Peyer's patch (tissue), 4 donors: ENCODE measurements at regions not wholly inside any gene's neighbourhood (a gene's known extent, or its start where the extent isn't known, plus 50 kb on each side); places are given as distances from the start of the nearest gene placed in this dataset.

ENCODE experiments used
- DNase-seq, 3 donors: peaks; one replicate each; pipeline ENCODE4 v3.0.0-alpha.2; 2017 to 2019
- H3K27ac ChIP-seq, 4 donors: fragments of 200-600 bp; sonication (generic); one replicate each; pipeline ENCODE4 v1.5.1; 2016 to 2019
- H3K27me3 ChIP-seq, 2 donors: fragments of 200-600 bp; sonication (generic); one replicate each; pipeline ENCODE4 v1.5.1; 2019
- H3K36me3 ChIP-seq, 3 donors: fragments of 200-600 bp; sonication (generic); one replicate each; pipeline ENCODE4 v1.5.1; 2016 to 2019
- H3K4me1 ChIP-seq, 4 donors: fragments of 200-600 bp; sonication (generic); one replicate each; pipeline ENCODE4 v1.5.1; 2016 to 2019
- H3K4me3 ChIP-seq, 4 donors: fragments of 200-600 bp; sonication (generic); 1 replicate in 3 of 4; 2 replicates in 1 of 4; pipeline ENCODE4 v1.5.1; 2016 to 2019; ENCODE audit warnings: mild to moderate bottlenecking in 1 of 4
- H3K9me3 ChIP-seq, 4 donors: fragments of 200-600 bp; sonication (generic); one replicate each; pipeline ENCODE4 v1.5.1; 2016 to 2019; ENCODE audit warnings: mild to moderate bottlenecking in 1 of 4
- CTCF ChIP-seq, 6 experiments: fragments of 450-650 bp in 4 of 6; fragments of 200-600 bp in 2 of 6; sonication (generic) in 1 of 6; IDR thresholded peaks; one replicate each; pipeline ENCODE4 v1.5.1; 2017 to 2019; ENCODE audit warnings: antibody characterized with exemption in 6 of 6, mild to moderate bottlenecking in 3 of 6, moderate library complexity in 1 of 6
- POLR2A ChIP-seq, 2 donors: fragments of 450-650 bp; IDR thresholded peaks; one replicate each; pipeline ENCODE4 v1.5.1; 2017; ENCODE audit warnings: antibody characterized with exemption in 2 of 2, mild to moderate bottlenecking in 2 of 2, moderate library complexity in 2 of 2

- DNase-seq = no peak
- Histone ChIP-seq H3K27me3 (no peaks in the 10 kb centered on the region), H3K27ac (no peak overlapping the region), H3K36me3 (no peaks in the 10 kb centered on the region), H3K4me1 (no peaks in the 10 kb centered on the region), H3K4me3 (no peak overlapping the region), H3K9me3 (no peaks in the 10 kb centered on the region)
- TF ChIP-seq CTCF (IDR thresholded peaks at IDR 0.05) = no peak
Observed at GRCh38 chr10:59560990-59561389, 148.7 kb downstream of the SLC16A9 start.

GRCh38 chr10:59560161-59560560 lies 149.5 kb downstream of the SLC16A9 start:
- no peak for DNase-seq
- H3K4me1 ChIP-seq = no peaks in the 10 kb centered on the region
- H3K4me3 ChIP-seq = no peak overlapping the region
- no peak overlapping the region for H3K27ac ChIP-seq
- no peaks in the 10 kb centered on the region for H3K9me3 ChIP-seq
- H3K27me3 ChIP-seq = no peaks in the 10 kb centered on the region
- no peaks in the 10 kb centered on the region for H3K36me3 ChIP-seq
- no peak for TF ChIP-seq POLR2A (IDR thresholded peaks at IDR 0.05)
- TF ChIP-seq CTCF (IDR thresholded peaks at IDR 0.05) = no peak

GRCh38 chr10:59558066-59558465 lies 151.6 kb downstream of the SLC16A9 start:
- TF ChIP-seq POLR2A (IDR thresholded peaks at IDR 0.05) (no peak), CTCF (IDR thresholded peaks at IDR 0.05) (no peak)
- Histone ChIP-seq H3K4me3 (no peak overlapping the region), H3K36me3 (no peaks in the 10 kb centered on the region), H3K27me3 (no peaks in the 10 kb centered on the region), H3K4me1 (no peaks in the 10 kb centered on the region), H3K9me3 (no peaks in the 10 kb centered on the region), H3K27ac (no peak overlapping the region)
- no peak for DNase-seq

- H3K27ac ChIP-seq = no peak overlapping the region
- TF ChIP-seq POLR2A (IDR thresholded peaks at IDR 0.05) = no peak
- TF ChIP-seq CTCF (IDR thresholded peaks at IDR 0.05) = no peak
- no peaks in the 10 kb centered on the region for H3K27me3 ChIP-seq
- H3K4me3 ChIP-seq = no peak overlapping the region
- H3K36me3 ChIP-seq = no peaks in the 10 kb centered on the region
- DNase-seq = no peak
- no peaks in the 10 kb centered on the region for H3K9me3 ChIP-seq
- H3K4me1 ChIP-seq = no peaks in the 10 kb centered on the region
Observed at GRCh38 chr10:59557642-59558041, 152.0 kb downstream of the SLC16A9 start.

GRCh38 chr10:59557052-59557451 lies 152.6 kb downstream of the SLC16A9 start:
- Histone ChIP-seq H3K36me3 (no peaks in the 10 kb centered on the region), H3K27me3 (no peaks in the 10 kb centered on the region), H3K4me1 (no peaks in the 10 kb centered on the region), H3K9me3 (no peaks in the 10 kb centered on the region), H3K27ac (no peak overlapping the region), H3K4me3 (no peak overlapping the region)
- DNase-seq = no peak
- no peak for TF ChIP-seq CTCF (IDR thresholded peaks at IDR 0.05)
- TF ChIP-seq POLR2A (IDR thresholded peaks at IDR 0.05) = no peak

GRCh38 chr10:59553162-59553900 lies 156.3 kb downstream of the SLC16A9 start:
- Histone ChIP-seq H3K36me3 (no peaks in the 10 kb centered on the region), H3K9me3 (no peaks in the 10 kb centered on the region), H3K27ac (no peak overlapping the region), H3K27me3 (no peaks in the 10 kb centered on the region), H3K4me1 (no peaks in the 10 kb centered on the region), H3K4me3 (no peak overlapping the region)
- TF ChIP-seq POLR2A (IDR thresholded peaks at IDR 0.05) (no peak), CTCF (IDR thresholded peaks at IDR 0.05) (no peak)
- no peak for DNase-seq
